ENCODE measurements at regions not wholly inside any gene's neighbourhood (a gene's known extent, or its start where the extent isn't known, plus 50 kb on each side); places are given as distances from the start of the nearest gene placed in this dataset.

- Histone ChIP-seq H3K27me3 (ENCODE audit: control insufficient read depth in 4 of 4, insufficient read depth in 4 of 4, low read length in 3 of 4) (no peaks in the 10 kb centered on the region), H3K27ac (ENCODE audit: low read depth in 1 of 2, low read length in 2 of 2) (no peak overlapping the region), H3K36me3 (ENCODE audit: control insufficient read depth in 4 of 4, insufficient read depth in 3 of 4, low read depth in 1 of 4, low read length in 3 of 4) (no peaks in the 10 kb centered on the region), H3K4me3 (ENCODE audit: low read depth in 1 of 3, low read length in 3 of 3) (no peak overlapping the region), H3K9ac (ENCODE audit: low read depth in 1 of 2, low read length in 2 of 2) (no peak overlapping the region), H3K9me3 (ENCODE audit: control insufficient read depth in 4 of 4, low read length in 3 of 4) (no peaks in the 10 kb centered on the region), H3K4me1 (ENCODE audit: control insufficient read depth in 4 of 4, insufficient read depth in 4 of 4, low read length in 3 of 4) (no peaks in the 10 kb centered on the region)
- TF ChIP-seq EGR1 (IDR thresholded peaks at IDR 0.05; ENCODE audit: low read depth in 2 of 2) (no peak), YY1 (IDR thresholded peaks at IDR 0.05) (no peak), HNF4A (conservative IDR thresholded peaks at IDR 0.05) (no peak), FOXA2 (IDR thresholded peaks at IDR 0.05) (no peak)
- 89% methylated on average over 9 of the region's 9 CpGs for WGBS
- no peak for DNase-seq (ENCODE audit: low spot score)
Measured at GRCh38 chr9:557601-558201, 283.8 kb upstream of the DMRT1 start.

GRCh38 chr9:561427-561826, 280.1 kb upstream of the DMRT1 start:
- H3K36me3 ChIP-seq (ENCODE audit: control insufficient read depth in 4 of 4, insufficient read depth in 3 of 4, low read depth in 1 of 4, low read length in 3 of 4): no peaks in the 10 kb centered on the region
- no peak overlapping the region for H3K27ac ChIP-seq (ENCODE audit: low read depth in 1 of 2, low read length in 2 of 2)
- no peak overlapping the region for H3K9ac ChIP-seq (ENCODE audit: low read depth in 1 of 2, low read length in 2 of 2)
- no peak overlapping the region for H3K4me3 ChIP-seq (ENCODE audit: low read depth in 1 of 3, low read length in 3 of 3)
- WGBS: 43% methylated on average over 1 of the region's 1 CpG
- DNase-seq (ENCODE audit: low spot score): no peak
- TF ChIP-seq TAF1 (conservative IDR thresholded peaks at IDR 0.05) (no peak), FOXA1 (IDR thresholded peaks at IDR 0.05) (no peak), CTCF (IDR thresholded peaks at IDR 0.05; ENCODE audit: low read depth, low read length, missing input control) (no peak), MAX (IDR thresholded peaks at IDR 0.05) (no peak), RAD21 (IDR thresholded peaks at IDR 0.05) (no peak), RXRA (IDR thresholded peaks at IDR 0.05) (no peak), ZBTB33 (IDR thresholded peaks at IDR 0.05) (no peak), HNF4G (IDR thresholded peaks at IDR 0.05) (no peak), SP1 (IDR thresholded peaks at IDR 0.05) (no peak), FOXA2 (IDR thresholded peaks at IDR 0.05) (no peak), NR2F2 (IDR thresholded peaks at IDR 0.05) (no peak), EGR1 (IDR thresholded peaks at IDR 0.05; ENCODE audit: low read depth in 2 of 2) (no peak), GABPA (IDR thresholded peaks at IDR 0.05 in 1 of 2, conservative IDR thresholded peaks at IDR 0.05 in 1 of 2) (no peak)
- no peaks in the 10 kb centered on the region for H3K4me1 ChIP-seq (ENCODE audit: control insufficient read depth in 4 of 4, insufficient read depth in 4 of 4, low read length in 3 of 4)
- H3K27me3 ChIP-seq (ENCODE audit: control insufficient read depth in 4 of 4, insufficient read depth in 4 of 4, low read length in 3 of 4): no peaks in the 10 kb centered on the region
- peaks cover 0 to 2% (median 0%) of the 10 kb centered on the region in 4 donors for H3K9me3 ChIP-seq (ENCODE audit: control insufficient read depth in 4 of 4, low read length in 3 of 4)

GRCh38 chr9:563200-563599, 278.3 kb upstream of the DMRT1 start:
- no peak overlapping the region for H3K27ac ChIP-seq (ENCODE audit: low read depth in 1 of 2, low read length in 2 of 2)
- H3K9ac ChIP-seq (ENCODE audit: low read depth in 1 of 2, low read length in 2 of 2): no peak overlapping the region
- TF ChIP-seq TAF1 (conservative IDR thresholded peaks at IDR 0.05): no peak
- no peak for TF ChIP-seq RXRA (IDR thresholded peaks at IDR 0.05)
- no peak for TF ChIP-seq HNF4A (conservative IDR thresholded peaks at IDR 0.05)
- no peak for TF ChIP-seq CTCF (IDR thresholded peaks at IDR 0.05; ENCODE audit: low read depth, low read length, missing input control)
- TF ChIP-seq EGR1 (IDR thresholded peaks at IDR 0.05; ENCODE audit: low read depth in 2 of 2): no peak
- TF ChIP-seq ZBTB33 (IDR thresholded peaks at IDR 0.05): no peak
- TF ChIP-seq NR2F2 (IDR thresholded peaks at IDR 0.05): no peak
- no peak for TF ChIP-seq HNF4G (IDR thresholded peaks at IDR 0.05)
- no peak for TF ChIP-seq RAD21 (IDR thresholded peaks at IDR 0.05)

More at GRCh38 chr9:563200-563599, 278.3 kb upstream of the DMRT1 start:
- DNase-seq (ENCODE audit: low spot score): no peak
- no peaks in the 10 kb centered on the region for H3K27me3 ChIP-seq (ENCODE audit: control insufficient read depth in 4 of 4, insufficient read depth in 4 of 4, low read length in 3 of 4)
- WGBS: 85% methylated on average over 1 of the region's 1 CpG
- peaks cover 0 to 2% (median 0%) of the 10 kb centered on the region in 4 donors for H3K9me3 ChIP-seq (ENCODE audit: control insufficient read depth in 4 of 4, low read length in 3 of 4)
- no peaks in the 10 kb centered on the region for H3K36me3 ChIP-seq (ENCODE audit: control insufficient read depth in 4 of 4, insufficient read depth in 3 of 4, low read depth in 1 of 4, low read length in 3 of 4)
- H3K4me3 ChIP-seq (ENCODE audit: low read depth in 1 of 3, low read length in 3 of 3): no peak overlapping the region
- H3K4me1 ChIP-seq (ENCODE audit: control insufficient read depth in 4 of 4, insufficient read depth in 4 of 4, low read length in 3 of 4): peaks cover 0 to 8% (median 3%) of the 10 kb centered on the region in 4 donors
